ENCODE measurements at regions not wholly inside any gene's neighbourhood (a gene's known extent, or its start where the extent isn't known, plus 50 kb on each side); places are given as distances from the start of the nearest gene placed in this dataset.

GRCh38 chr5:14090755-14091154 lies 52.4 kb upstream of the TRIO start:
- DNase-seq: no peak

- DNase-seq: no peak
Observed at GRCh38 chr5:14090290-14090689, 52.9 kb upstream of the TRIO start.

- no peak for DNase-seq
Observed at GRCh38 chr5:14089198-14089597, 53.9 kb upstream of the TRIO start.

- no peak for DNase-seq
Observed at GRCh38 chr5:14086261-14086660, 56.9 kb upstream of the TRIO start.

- no peak for DNase-seq
Observed at GRCh38 chr5:14082973-14083372, 60.2 kb upstream of the TRIO start.

GRCh38 chr5:14082523-14082922 lies 60.6 kb upstream of the TRIO start:
- DNase-seq: no peak

GRCh38 chr5:14081791-14082190 lies 61.4 kb upstream of the TRIO start:
- DNase-seq: no peak

GRCh38 chr5:14078716-14079115 lies 64.4 kb upstream of the TRIO start:
- no peak for DNase-seq

GRCh38 chr5:14077501-14077900 lies 65.6 kb upstream of the TRIO start:
- peak; percentile 18 for DNase-seq

- DNase-seq: no peak
Observed at GRCh38 chr5:14076561-14076960, 66.6 kb upstream of the TRIO start.

GRCh38 chr5:14075937-14076336 lies 67.2 kb upstream of the TRIO start:
- DNase-seq: no peak

- no peak for DNase-seq
Observed at GRCh38 chr5:14071433-14071832, 71.7 kb upstream of the TRIO start.

- no peak for DNase-seq
Observed at GRCh38 chr5:14069021-14069420, 74.1 kb upstream of the TRIO start.

GRCh38 chr5:14068136-14068535 lies 75.0 kb upstream of the TRIO start:
- no peak for DNase-seq

- no peak for DNase-seq
Observed at GRCh38 chr5:14066326-14066725, 76.8 kb upstream of the TRIO start.

- no peak for DNase-seq
Observed at GRCh38 chr5:14064841-14065240, 78.3 kb upstream of the TRIO start.

- no peak for DNase-seq
Observed at GRCh38 chr5:14063691-14064090, 79.5 kb upstream of the TRIO start.

GRCh38 chr5:14063138-14063537 lies 80.0 kb upstream of the TRIO start:
- no peak for DNase-seq

GRCh38 chr5:14062178-14062577 lies 81.0 kb upstream of the TRIO start:
- DNase-seq: no peak

- DNase-seq: no peak
Observed at GRCh38 chr5:14061106-14061505, 82.0 kb upstream of the TRIO start.

GRCh38 chr5:14060218-14060617 lies 82.9 kb upstream of the TRIO start:
- DNase-seq: no peak

- no peak for DNase-seq
Observed at GRCh38 chr5:14059810-14060209, 83.3 kb upstream of the TRIO start.

- DNase-seq: no peak
Observed at GRCh38 chr5:14057289-14057688, 85.9 kb upstream of the TRIO start.

GRCh38 chr5:14056039-14056438 lies 87.1 kb upstream of the TRIO start:
- DNase-seq: no peak

- DNase-seq: no peak
Observed at GRCh38 chr5:14054965-14055963, 87.9 kb upstream of the TRIO start.
